ENCODE measurements at regions not wholly inside any gene's neighbourhood (a gene's known extent, or its start where the extent isn't known, plus 50 kb on each side); places are given as distances from the start of the nearest gene placed in this dataset.

DNA sequence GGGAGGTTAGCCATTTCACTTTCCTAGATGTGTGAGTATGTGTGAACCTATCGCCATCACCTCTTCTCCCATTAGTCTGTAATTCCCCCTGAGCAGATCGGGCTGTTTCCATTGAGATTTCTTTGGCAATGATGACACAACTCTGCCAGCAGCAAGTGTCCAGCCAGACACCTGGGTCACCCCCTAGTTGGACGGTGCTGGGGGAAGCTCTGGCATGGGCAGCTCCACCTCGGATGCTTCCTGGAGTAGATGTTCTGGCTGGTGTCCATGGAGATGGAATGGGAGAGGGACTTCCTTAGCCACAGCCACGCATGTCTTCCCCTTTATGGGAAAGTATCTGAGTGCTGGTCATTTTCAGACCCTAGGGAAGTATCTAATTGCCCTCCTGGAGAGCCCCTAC lies 247.9 kb upstream of the RPL38 start:
- TF ChIP-seq CTCF (IDR thresholded peaks at IDR 0.05) = no peak
- TF ChIP-seq POLR2A (IDR thresholded peaks at IDR 0.05) = no peak
- intact Hi-C loops (cut with DNase I; ENCODE audit: low total_unique reads) = no loop called here
- peak in 1 of 2 donors; percentile 52 for DNase-seq (ENCODE audit: low spot score in 2 of 2)
- WGBS, 2 donors = 56 to 59% methylated on average over 5 of the region's 5 CpGs
- H3K4me3 ChIP-seq (ENCODE audit: low read depth, poor library complexity, severe bottlenecking) = no peak overlapping the region

- TF ChIP-seq POLR2A (IDR thresholded peaks at IDR 0.05) (no peak), CTCF (IDR thresholded peaks at IDR 0.05) (no peak)
- intact Hi-C loops (cut with DNase I; ENCODE audit: low total_unique reads) = no loop called here
- 59 to 83% methylated on average over 1 of the region's 1 CpG for WGBS, 2 donors
- DNase-seq (ENCODE audit: low spot score in 2 of 2) = no peak
- H3K4me3 ChIP-seq (ENCODE audit: low read depth, poor library complexity, severe bottlenecking) = no peak overlapping the region
Observed at GRCh38 chr17:73956169-73956568, 247.3 kb upstream of the RPL38 start.

DNA sequence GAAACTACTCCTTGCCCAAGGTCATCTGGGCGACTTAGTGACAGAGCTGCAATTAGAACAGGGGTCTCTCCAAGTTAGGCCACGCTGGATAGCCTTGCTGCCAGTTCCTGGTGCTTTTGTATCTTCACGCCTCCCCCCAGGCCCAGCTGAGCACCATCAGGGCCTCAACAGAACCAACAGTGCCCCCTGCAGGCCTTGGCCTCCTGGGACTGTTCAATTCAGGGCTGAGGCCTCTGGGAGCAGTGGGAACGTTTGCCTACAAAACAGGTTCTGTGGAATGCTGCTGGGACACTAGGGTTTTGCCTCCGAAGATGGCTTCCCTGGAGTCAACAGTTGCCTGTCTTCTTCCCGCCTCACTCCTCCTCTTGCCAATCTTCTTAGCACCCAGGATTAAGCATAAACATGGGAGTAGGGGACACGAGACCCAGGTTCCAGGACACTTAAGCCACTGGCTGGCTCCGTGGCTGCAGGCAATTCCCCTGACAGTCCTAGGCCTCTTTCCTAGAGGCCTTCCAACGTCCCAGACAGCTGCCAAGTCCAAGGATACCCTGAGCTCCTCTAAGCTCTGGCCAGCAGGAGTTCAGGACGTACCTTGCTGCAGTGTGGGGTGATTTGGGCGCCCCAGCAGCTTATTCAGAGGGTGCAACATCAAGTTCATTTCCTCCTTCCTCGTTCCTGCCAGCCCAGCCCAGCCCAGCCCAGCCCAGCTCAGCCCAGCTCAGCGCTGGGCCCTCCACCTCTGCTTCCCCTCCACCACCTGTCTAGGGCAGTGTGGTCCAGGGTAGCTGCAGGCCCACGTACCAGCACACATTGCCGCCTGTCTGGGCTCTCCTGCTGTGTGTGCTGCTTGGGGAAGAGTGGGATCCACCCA lies 246.6 kb upstream of the RPL38 start:
- WGBS, 2 donors = 61 to 69% methylated on average over 15 of the region's 15 CpGs
- no peak overlapping the region for H3K4me3 ChIP-seq (ENCODE audit: low read depth, poor library complexity, severe bottlenecking)
- DNase-seq (ENCODE audit: low spot score in 2 of 2) = peak; percentile 36 to 88
- intact Hi-C loops (cut with DNase I; ENCODE audit: low total_unique reads) = no loop called here
- TF ChIP-seq CTCF (IDR thresholded peaks at IDR 0.05) (no peak), POLR2A (IDR thresholded peaks at IDR 0.05) (no peak)

GRCh38 chr17:73957564-73957963 lies 245.9 kb upstream of the RPL38 start:
- intact Hi-C loops (cut with DNase I; ENCODE audit: low total_unique reads) = no loop called here
- 62 to 68% methylated on average over 6 of the region's 6 CpGs for WGBS, 2 donors
- peak in 1 of 2 donors; percentile 56 for DNase-seq (ENCODE audit: low spot score in 2 of 2)

GRCh38 chr17:73958453-73958852 lies 245.0 kb upstream of the RPL38 start:
- no peak overlapping the region for H3K4me3 ChIP-seq (ENCODE audit: low read depth, poor library complexity, severe bottlenecking)
- 82 to 83% methylated on average over 4 of the region's 4 CpGs for WGBS, 2 donors
- no peak for TF ChIP-seq CTCF (IDR thresholded peaks at IDR 0.05)
- no peak for TF ChIP-seq POLR2A (IDR thresholded peaks at IDR 0.05)
- intact Hi-C loops (cut with DNase I; ENCODE audit: low total_unique reads) = no loop called here
- peak in 1 of 2 donors; percentile 59 for DNase-seq (ENCODE audit: low spot score in 2 of 2)

More at GRCh38 chr17:73957564-73957963, 245.9 kb upstream of the RPL38 start:
- H3K4me3 ChIP-seq (ENCODE audit: low read depth, poor library complexity, severe bottlenecking) = no peak overlapping the region
- TF ChIP-seq CTCF (IDR thresholded peaks at IDR 0.05) (no peak), POLR2A (IDR thresholded peaks at IDR 0.05) (no peak)

Data from lower leg skin (tissue), 4 donors.